Muscle layer of duodenum (tissue), 2 donors: ENCODE measurements at regions not wholly inside any gene's neighbourhood (a gene's known extent, or its start where the extent isn't known, plus 50 kb on each side); places are given as distances from the start of the nearest gene placed in this dataset.

Source experiments
- H3K27ac ChIP-seq: one replicate; pipeline ENCODE4 v1.7.0; 2013; ENCODE audit warnings: mild to moderate bottlenecking, low read length
- H3K27me3 ChIP-seq: one replicate; pipeline ENCODE4 v1.7.0; 2013; ENCODE audit warnings: low read depth, mild to moderate bottlenecking, control low read depth, low read length
- H3K36me3 ChIP-seq, 2 donors: one replicate each; pipeline ENCODE4 v1.7.0; 2013; ENCODE audit warnings: low read length in 2 of 2, control low read depth in 1 of 2, mild to moderate bottlenecking in 1 of 2; ENCODE audit not compliant: insufficient read depth in 2 of 2, control insufficient read depth in 1 of 2
- H3K4me1 ChIP-seq, 2 donors: one replicate each; pipeline ENCODE4 v1.7.0; 2013; ENCODE audit warnings: low read length in 2 of 2, mild to moderate bottlenecking in 2 of 2, control low read depth in 1 of 2, moderate library complexity in 1 of 2; ENCODE audit not compliant: insufficient read depth in 2 of 2, control insufficient read depth in 1 of 2
- H3K4me3 ChIP-seq, 2 donors: one replicate each; pipeline ENCODE4 v1.7.0; 2013; ENCODE audit warnings: low read length in 2 of 2, low read depth in 1 of 2, mild to moderate bottlenecking in 1 of 2
- H3K9me3 ChIP-seq, 2 donors: one replicate each; pipeline ENCODE4 v1.7.0; 2013; ENCODE audit warnings: low read length in 2 of 2, control low read depth in 1 of 2, mild to moderate bottlenecking in 1 of 2; ENCODE audit not compliant: control insufficient read depth in 1 of 2
- donor health status: healthy.

DNA sequence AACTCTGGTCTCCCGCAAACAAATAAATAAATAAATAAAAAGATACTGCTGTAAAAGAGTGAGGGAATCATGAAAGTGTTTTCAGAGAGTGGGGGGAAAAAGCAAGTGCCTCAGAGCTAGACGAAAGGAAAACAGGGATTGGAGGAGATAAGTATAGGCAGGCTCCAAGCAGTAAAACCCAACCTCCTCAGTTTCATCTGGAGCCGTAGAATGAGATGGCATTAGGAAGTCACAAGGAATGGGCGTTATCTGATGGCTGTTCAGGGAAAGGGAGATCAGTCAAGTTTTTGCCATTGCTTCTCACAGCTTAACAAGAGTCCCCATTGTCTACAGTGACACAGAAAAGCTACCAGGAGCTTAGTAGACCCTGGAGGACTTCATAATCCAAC is 451.5 kb upstream of the PPP2R3A start:
- no peak overlapping the region for H3K27ac ChIP-seq
- no peaks in the 10 kb centered on the region for H3K36me3 ChIP-seq
- no peak overlapping the region for H3K4me3 ChIP-seq
- no peaks in the 10 kb centered on the region for H3K27me3 ChIP-seq
- no peaks in the 10 kb centered on the region for H3K4me1 ChIP-seq
- H3K9me3 ChIP-seq = peaks cover 0 to 3% of the 10 kb centered on the region in 2 donors

DNA sequence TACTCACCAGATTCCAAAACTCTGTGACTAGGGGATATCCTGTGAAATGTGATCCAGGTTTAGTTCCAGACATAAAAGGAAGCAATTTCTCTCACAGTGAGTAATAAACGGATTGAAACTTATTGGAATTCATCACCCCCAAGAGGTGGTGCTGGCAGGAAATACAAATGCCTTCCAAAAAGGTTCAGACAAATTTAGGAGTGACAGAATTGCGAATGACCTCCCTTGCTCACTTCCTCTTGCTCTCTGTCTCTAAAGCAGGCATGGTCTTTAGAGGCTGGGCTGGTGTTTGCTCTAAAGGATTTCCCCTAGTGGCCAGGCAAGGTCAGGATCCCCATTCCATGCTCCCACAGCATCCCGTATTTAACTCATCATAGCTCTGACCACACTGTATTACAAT is 449.4 kb upstream of the PPP2R3A start:
- Histone ChIP-seq H3K36me3 (no peaks in the 10 kb centered on the region), H3K27ac (no peak overlapping the region), H3K4me3 (no peak overlapping the region), H3K9me3 (no peaks in the 10 kb centered on the region), H3K4me1 (no peaks in the 10 kb centered on the region), H3K27me3 (no peaks in the 10 kb centered on the region)

DNA sequence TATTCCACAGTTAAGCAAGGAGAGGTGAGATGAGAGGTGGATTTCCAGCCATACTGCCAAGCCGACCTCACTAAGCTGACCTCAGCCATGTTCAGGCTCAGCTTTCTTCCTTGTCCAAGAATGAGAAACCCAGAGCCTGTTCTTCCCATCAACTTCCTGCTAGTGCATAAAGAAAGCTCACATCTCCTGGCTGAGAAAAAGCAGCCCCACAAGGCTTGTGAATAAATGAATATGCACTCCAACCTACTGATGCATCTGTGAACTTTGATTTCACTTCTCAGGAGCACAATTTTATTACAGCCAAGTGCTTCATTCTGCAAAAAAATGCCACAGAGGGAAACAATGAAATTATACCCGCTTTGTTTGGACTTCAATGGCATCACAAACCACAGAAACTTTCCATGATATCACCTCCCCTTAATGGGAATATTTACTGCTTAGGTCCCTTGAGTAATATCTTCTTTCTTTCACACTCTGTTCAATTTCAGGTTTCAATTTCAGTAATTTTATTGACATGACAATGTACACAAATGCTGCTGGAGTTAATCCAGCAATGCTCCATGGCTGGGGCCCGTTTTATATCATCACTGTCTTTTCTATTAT is 437.0 kb upstream of the PPP2R3A start:
- H3K27me3 ChIP-seq = no peaks in the 10 kb centered on the region
- H3K4me1 ChIP-seq = no peaks in the 10 kb centered on the region
- no peak overlapping the region for H3K27ac ChIP-seq
- H3K36me3 ChIP-seq = no peaks in the 10 kb centered on the region
- peaks cover 0 to 4% of the 10 kb centered on the region in 2 donors for H3K9me3 ChIP-seq
- H3K4me3 ChIP-seq = no peak overlapping the region

DNA sequence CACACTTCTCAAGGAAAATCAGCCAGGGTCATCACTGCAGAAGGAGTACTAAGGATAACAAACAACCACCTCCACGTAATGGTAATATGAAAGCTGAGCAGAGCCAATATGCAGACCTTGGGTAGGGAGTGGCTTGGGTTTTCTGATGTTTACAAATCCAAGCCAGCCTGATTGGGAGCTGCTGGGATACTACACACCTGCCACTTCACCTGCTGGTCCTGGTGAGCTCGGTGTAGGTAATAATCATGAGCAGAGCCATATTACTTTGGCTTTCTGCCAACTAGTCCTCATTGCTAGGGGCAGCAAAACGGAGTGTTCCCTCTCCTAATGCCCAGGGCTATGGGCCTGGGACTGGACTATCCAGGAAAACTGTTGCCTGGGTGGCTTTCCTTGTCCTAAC is 433.5 kb upstream of the PPP2R3A start:
- peaks cover 0 to 6% of the 10 kb centered on the region in 2 donors for H3K9me3 ChIP-seq
- no peak overlapping the region for H3K4me3 ChIP-seq
- H3K27ac ChIP-seq = no peak overlapping the region

DNA sequence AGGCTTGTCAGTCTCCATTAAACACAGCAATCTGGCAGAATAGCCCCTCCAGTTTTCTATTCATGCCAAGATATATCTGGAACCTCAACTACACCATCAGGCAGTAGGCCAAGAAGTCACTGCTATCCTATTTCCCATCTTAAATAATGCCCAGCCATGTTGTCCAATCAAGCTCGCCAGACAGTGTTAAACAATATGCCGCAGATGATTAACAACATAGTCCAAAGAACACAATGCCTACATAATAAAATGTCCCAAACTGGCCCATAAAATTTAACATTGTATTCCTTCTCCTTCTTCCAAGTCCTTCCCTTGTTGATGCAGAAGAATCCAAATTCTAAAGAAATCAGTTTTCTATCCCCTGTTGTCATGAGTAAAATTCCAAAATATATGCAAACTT is 427.4 kb upstream of the PPP2R3A start:
- Histone ChIP-seq H3K27me3 (no peaks in the 10 kb centered on the region), H3K36me3 (no peaks in the 10 kb centered on the region), H3K4me3 (no peak overlapping the region), H3K27ac (no peak overlapping the region), H3K4me1 (no peaks in the 10 kb centered on the region), H3K9me3 (peaks cover 0 to 6% of the 10 kb centered on the region in 2 donors)

More for the DNA sequence above, 433.5 kb upstream of the PPP2R3A start:
- H3K36me3 ChIP-seq = no peaks in the 10 kb centered on the region
- no peaks in the 10 kb centered on the region for H3K4me1 ChIP-seq
- H3K27me3 ChIP-seq = no peaks in the 10 kb centered on the region

DNA sequence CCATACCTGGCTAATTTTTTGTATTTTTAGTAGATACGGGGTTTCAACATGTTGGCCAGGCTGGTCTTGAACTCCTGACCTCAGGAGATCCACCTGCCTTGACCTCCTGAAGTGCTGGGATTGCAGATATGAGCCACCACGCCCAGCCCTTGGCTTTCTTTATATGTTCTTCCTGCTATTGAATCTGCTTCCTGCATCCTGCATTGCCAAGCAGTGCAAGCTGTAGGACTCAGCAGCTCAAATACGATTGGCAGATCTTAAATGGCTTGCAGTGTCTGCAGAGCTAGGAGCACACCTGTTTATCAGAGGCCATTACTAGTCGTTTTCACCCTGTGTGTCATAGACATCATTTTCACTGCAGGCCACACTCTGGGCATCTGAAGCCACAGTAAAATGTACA is 426.2 kb upstream of the PPP2R3A start:
- Histone ChIP-seq H3K4me3 (no peak overlapping the region), H3K27ac (no peak overlapping the region), H3K36me3 (no peaks in the 10 kb centered on the region), H3K4me1 (no peaks in the 10 kb centered on the region), H3K9me3 (peaks cover 0 to 6% of the 10 kb centered on the region in 2 donors), H3K27me3 (no peaks in the 10 kb centered on the region)

DNA sequence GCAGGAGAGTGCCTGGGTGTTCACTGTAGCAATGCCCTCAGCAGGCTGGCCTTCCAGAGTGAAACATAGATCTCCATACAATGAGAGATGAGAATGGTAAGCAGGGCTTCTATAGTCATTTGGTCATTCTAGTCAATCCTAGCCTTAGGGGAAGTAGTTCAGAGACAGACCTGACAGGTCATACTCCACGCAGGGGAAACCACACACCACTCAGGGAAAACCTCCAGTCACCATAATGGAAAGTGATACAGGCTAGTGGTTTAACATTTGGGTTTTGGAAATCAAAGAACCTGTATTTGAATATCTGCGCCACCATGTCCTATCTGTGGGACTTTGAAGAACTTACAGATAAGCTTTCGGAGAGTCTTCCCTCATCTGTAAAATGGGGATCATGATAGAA is 425.7 kb upstream of the PPP2R3A start:
- Histone ChIP-seq H3K4me1 (no peaks in the 10 kb centered on the region), H3K9me3 (peaks cover 0 to 6% of the 10 kb centered on the region in 2 donors), H3K27ac (no peak overlapping the region), H3K27me3 (no peaks in the 10 kb centered on the region), H3K4me3 (no peak overlapping the region), H3K36me3 (no peaks in the 10 kb centered on the region)

DNA sequence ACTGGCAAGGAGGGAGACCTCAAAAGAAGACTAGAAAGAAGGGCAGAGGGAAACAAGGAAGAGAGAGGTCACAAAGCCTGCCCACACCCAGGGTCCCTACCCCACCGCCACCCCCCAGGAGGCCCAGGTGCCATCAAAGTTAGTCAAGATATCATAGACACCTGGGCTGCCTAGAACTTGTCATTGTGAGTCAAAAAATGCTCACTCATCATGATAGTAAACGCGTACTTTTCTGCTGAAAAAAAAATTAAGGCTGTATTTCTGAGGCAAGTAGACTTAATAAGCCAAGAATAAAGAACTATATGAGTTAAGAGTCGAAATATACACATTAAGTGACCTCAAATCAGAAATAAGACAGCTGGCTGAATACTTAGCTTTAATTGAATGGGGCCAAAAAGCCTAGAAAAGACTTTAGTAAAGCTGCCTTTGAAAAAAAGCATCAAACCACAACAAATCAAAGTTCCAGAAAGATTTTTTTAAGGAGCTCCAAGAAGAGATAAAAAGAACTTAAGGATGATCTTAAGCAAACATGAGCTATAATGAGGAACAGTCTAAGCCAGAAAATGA is 415.5 kb upstream of the PPP2R3A start:
- Histone ChIP-seq H3K27me3 (no peaks in the 10 kb centered on the region), H3K27ac (no peak overlapping the region), H3K36me3 (no peaks in the 10 kb centered on the region), H3K4me3 (no peak overlapping the region), H3K9me3 (no peaks in the 10 kb centered on the region), H3K4me1 (no peaks in the 10 kb centered on the region)

DNA sequence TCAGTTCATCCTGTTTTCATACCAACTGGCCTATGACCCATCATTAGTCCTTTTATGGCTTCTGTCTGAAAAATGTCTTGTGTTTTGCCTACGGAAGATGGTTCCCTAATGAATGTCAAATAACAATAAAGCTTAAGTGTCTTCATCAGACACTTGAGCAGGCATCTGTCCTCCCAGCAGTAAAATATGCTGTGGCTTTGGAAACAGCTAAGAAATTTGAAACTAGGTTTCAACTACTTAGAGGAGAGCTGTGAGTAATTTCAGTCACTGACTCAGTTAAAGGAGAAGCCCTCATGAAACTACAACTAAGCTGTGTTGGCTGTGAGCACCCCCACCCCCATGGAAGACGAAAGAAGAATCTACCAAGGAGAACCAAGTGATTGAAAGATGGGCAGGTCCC is 409.4 kb upstream of the PPP2R3A start:
- H3K36me3 ChIP-seq = no peaks in the 10 kb centered on the region
- H3K4me1 ChIP-seq = no peaks in the 10 kb centered on the region
- H3K27me3 ChIP-seq = no peaks in the 10 kb centered on the region
- H3K9me3 ChIP-seq = no peaks in the 10 kb centered on the region
- no peak overlapping the region for H3K4me3 ChIP-seq
- H3K27ac ChIP-seq = no peak overlapping the region

DNA sequence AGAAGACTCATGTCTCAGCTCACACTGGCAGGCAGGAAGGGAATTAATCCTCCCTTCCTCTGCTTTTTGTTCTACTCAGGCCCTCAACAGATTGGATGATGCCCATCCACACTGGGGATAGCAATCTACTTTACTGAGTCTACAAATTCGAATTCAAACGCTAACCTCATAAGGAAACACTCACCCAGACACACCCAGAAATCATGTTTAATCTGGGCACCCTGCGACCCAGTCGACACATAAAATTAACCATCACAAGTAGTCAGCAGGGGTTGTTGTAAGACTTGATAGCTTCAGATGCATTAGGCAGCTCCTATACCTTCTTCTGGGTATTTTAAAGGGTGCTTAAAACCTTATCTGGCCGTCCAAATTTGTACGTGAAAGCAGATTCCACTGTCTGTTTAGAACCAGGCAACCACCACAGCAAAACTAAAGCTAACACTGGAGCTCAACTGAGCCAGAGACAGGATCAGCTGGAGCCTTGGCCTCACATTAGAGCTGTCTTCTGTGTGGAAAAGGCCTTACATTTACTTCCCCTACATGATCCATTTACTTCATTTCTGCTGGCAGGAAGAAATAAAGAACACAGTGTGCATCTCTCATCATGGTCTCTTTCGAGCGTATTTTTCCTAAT is 407.3 kb upstream of the PPP2R3A start:
- Histone ChIP-seq H3K9me3 (no peaks in the 10 kb centered on the region), H3K36me3 (no peaks in the 10 kb centered on the region), H3K27me3 (no peaks in the 10 kb centered on the region), H3K4me1 (no peaks in the 10 kb centered on the region), H3K4me3 (no peak overlapping the region), H3K27ac (no peak overlapping the region)

DNA sequence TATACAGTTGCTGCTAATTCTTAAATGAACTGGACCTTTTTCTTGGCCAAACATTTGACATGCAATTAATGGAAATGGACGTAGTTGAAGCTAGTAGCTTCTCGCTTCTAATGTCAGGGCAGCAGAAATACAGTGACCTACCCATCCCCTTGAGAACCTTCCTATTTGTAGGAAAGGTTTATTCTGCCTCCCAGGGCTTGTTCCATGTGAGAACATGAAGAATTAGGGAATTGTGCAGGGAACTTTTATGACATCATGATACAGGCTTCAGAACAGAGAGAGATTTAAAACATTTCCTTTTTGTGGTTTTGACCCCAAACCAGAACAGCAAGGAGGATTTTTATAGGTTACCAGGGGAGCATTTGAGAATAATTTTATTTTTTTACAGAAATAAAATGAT is 406.6 kb upstream of the PPP2R3A start:
- Histone ChIP-seq H3K9me3 (no peaks in the 10 kb centered on the region), H3K4me1 (no peaks in the 10 kb centered on the region), H3K4me3 (no peak overlapping the region), H3K27ac (no peak overlapping the region), H3K36me3 (no peaks in the 10 kb centered on the region), H3K27me3 (no peaks in the 10 kb centered on the region)

DNA sequence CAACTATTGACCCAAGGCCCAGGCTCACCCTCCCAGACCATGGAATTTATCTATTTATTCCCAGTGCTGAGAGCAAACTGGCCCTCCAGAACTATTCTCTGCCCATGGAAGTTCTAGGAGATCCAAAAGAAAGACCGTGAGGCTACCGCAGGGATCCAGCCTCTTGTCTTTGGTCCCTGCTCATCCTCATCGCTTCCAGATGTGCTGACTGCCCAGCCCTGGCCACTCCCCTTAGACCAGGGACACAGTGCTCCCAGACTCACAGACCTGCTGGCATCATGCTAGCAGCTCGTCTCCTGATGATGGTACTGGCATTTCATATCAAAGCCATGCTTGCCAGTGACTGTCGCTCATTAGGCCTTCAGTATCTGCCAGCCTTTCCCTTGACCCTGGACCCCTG is 405.7 kb upstream of the PPP2R3A start:
- no peak overlapping the region for H3K4me3 ChIP-seq
- H3K4me1 ChIP-seq = no peaks in the 10 kb centered on the region
- H3K27me3 ChIP-seq = no peaks in the 10 kb centered on the region
- no peaks in the 10 kb centered on the region for H3K9me3 ChIP-seq
- H3K36me3 ChIP-seq = no peaks in the 10 kb centered on the region
- no peak overlapping the region for H3K27ac ChIP-seq
